ENCODE measurements at regions not wholly inside any gene's neighbourhood (a gene's known extent, or its start where the extent isn't known, plus 50 kb on each side); places are given as distances from the start of the nearest gene placed in this dataset.
"Not testable (repeated sequence)": the region's sequence is repeated elsewhere in the genome, so short reads cannot be mapped to it uniquely, and the experiment has no call there.

DNA sequence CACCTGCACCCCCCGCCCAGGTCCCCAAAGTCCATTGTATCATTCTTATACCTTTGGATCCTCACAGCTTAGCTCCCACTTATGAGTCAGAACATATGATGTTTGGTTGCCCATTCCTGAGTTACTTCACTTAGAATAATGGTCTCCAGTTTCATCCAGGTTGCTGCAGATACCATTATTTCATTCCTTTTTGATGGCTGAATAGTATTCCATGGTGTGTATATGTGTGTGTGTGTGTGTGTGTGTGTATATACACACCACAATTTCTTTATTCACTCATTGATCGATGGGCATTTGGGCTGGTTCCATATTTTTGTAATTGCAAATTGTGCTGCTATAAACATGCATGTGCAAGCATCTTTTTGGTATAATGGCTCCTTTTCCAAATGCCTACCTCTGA is 125.4 kb downstream of the UTRN start:
- H3K23ac ChIP-seq (ENCODE audit: insufficient read length); H4K20me1 ChIP-seq (replicated peaks in 1 of 2; ENCODE audit: control insufficient read depth in 1 of 2, insufficient read depth in 2 of 2, low read length in 2 of 2); H3K4me2 ChIP-seq (ENCODE audit: insufficient read depth in 1 of 2, low read depth in 2 of 2, low read length in 2 of 2); H2BK20ac ChIP-seq (ENCODE audit: low read length); H2BK12ac ChIP-seq (ENCODE audit: low read depth, low read length); H2AFZ ChIP-seq (ENCODE audit: low read length); H4K5ac ChIP-seq (ENCODE audit: insufficient read length, low read depth, low read length); H3K4me3 ChIP-seq (ENCODE audit: extremely low read depth in 1 of 4, insufficient read depth in 2 of 4, low read depth in 3 of 4, low read length in 4 of 4); H3K4me1 ChIP-seq (replicated peaks in 1 of 4; ENCODE audit: control insufficient read depth in 3 of 4, insufficient read depth in 4 of 4, low read length in 3 of 4); H3K27me3 ChIP-seq (replicated peaks in 1 of 4; ENCODE audit: control insufficient read depth in 3 of 4, extremely low read depth in 1 of 4, insufficient read depth in 3 of 4, low read length in 3 of 4); FAIRE-seq; H3K56ac ChIP-seq (replicated peaks; ENCODE audit: insufficient read length, low read depth, low read length); H3K9ac ChIP-seq (replicated peaks in 1 of 4; ENCODE audit: extremely low read depth in 1 of 4, low read depth in 3 of 4, low read length in 3 of 4); H2BK120ac ChIP-seq (replicated peaks; ENCODE audit: low read depth, low read length); H3K23me2 ChIP-seq (ENCODE audit: low read depth, low read length); H3K14ac ChIP-seq (ENCODE audit: insufficient read length); H2AK5ac ChIP-seq (ENCODE audit: low read depth, low read length); H3K4ac ChIP-seq (replicated peaks; ENCODE audit: insufficient read length, low read depth, low read length); CTCF ChIA-PET (ENCODE audit: partially characterized antibody); H2BK5ac ChIP-seq (ENCODE audit: low read depth, low read length); H3K36me3 ChIP-seq (ENCODE audit: control insufficient read depth in 2 of 4, insufficient read depth in 4 of 4, low read length in 3 of 4); H4K8ac ChIP-seq (ENCODE audit: extremely low read depth, insufficient read depth, low read length); H2BK15ac ChIP-seq (ENCODE audit: low read length); H3K27ac ChIP-seq (ENCODE audit: low read depth, low read length); H3K79me1 ChIP-seq (ENCODE audit: low read depth, low read length); DNase-seq (ENCODE audit: low read depth in 1 of 2, low spot score in 2 of 2); H3K18ac ChIP-seq (ENCODE audit: extremely low read depth, low read length); H3K9me3 ChIP-seq (ENCODE audit: insufficient read depth in 2 of 2, low read depth in 1 of 2, low read length in 1 of 2); H4K91ac ChIP-seq (replicated peaks; ENCODE audit: insufficient read length, low read length): not testable (repeated sequence)
- POLR2A ChIA-PET (ENCODE audit: partially characterized antibody), result interaction anchor here (0.8 kb wide), 1 partner anchor 90 kb away, joined by 3 read pairs; no protein-coding TSS in a partner anchor
- WGBS, 2 experiments (ENCODE audit: extremely low coverage in 1 of 2, insufficient coverage in 1 of 2, insufficient read length in 1 of 2, insufficient replicate concordance in 2 of 2, low coverage in 1 of 2, low lambda C conversion rate in 2 of 2, missing lambda C conversion rate in 1 of 2), result 80% methylated on average over 2 of the region's 2 CpGs; no CpG with 5 or more reads in 1 of the 2 experiments
- peaks cover 0 to 19% of the 10 kb centered on the region in 2 experiments; a peak in 3 of 4 replicates for H3K79me2 ChIP-seq (ENCODE audit: control insufficient read depth in 1 of 2, insufficient read depth in 2 of 2, low read length in 2 of 2)

All from H1 (cell line).